ENCODE measurements at regions not wholly inside any gene's neighbourhood (a gene's known extent, or its start where the extent isn't known, plus 50 kb on each side); places are given as distances from the start of the nearest gene placed in this dataset.
"Not testable (repeated sequence)": the region's sequence is repeated elsewhere in the genome, so short reads cannot be mapped to it uniquely, and the experiment has no call there.

DNA sequence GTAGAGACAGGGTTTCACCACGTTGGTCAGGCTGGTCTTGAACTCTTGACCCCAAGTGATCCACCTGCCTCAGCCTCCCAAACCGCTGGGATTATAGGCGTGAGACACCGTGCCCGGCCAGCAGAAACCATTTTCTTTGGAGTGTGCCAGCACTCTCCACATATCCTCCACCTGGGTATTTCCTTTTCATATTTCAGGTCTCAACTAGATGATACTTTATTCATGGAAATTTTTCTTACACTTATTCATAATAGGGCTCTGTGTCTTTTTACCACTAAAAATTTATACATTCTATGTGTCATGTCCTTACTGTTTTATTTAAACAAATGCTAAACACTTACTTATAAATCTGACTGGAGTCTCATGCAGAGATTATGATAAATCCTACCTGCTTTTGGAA is 305.9 kb downstream of the PCDH20 start:
- Mint-ChIP-seq H3K4me3 (no peak overlapping the region), H3K27ac (no peak overlapping the region), H3K4me1 (ENCODE audit: low read depth) (no peaks in the 10 kb centered on the region), H3K9me3 (peaks cover 6 to 8% of the 10 kb centered on the region in 2 donors), H3K27me3 (ENCODE audit: low read depth) (no peaks in the 10 kb centered on the region), H3K36me3 (ENCODE audit: insufficient read depth in 2 of 2) (no peaks in the 10 kb centered on the region)
- ATAC-seq (replicated peaks in 1 of 2) (no peak), DNase-seq (no peak)

DNA sequence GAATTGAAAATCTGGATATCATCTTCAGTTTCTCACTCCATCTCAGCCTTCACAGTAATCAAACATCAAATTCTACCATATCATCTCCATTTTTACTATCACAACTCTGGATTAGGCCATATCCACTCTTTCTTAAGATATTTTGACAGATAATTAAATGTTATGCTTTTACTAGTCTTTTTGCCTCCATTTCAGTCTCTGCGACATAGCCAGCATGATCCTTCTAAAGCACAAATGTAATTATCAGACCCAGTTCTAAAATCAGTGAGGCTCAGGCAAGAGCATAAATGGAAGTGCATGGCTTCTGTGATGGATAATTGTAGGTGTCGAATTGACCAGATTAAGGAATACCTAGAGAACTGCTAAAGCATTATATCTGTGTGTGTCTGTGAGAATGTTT is 307.7 kb downstream of the PCDH20 start:
- H3K27ac Mint-ChIP-seq = no peak overlapping the region
- H3K36me3 Mint-ChIP-seq (ENCODE audit: insufficient read depth in 2 of 2) = no peaks in the 10 kb centered on the region
- ATAC-seq (replicated peaks in 1 of 2) = no peak
- H3K4me3 Mint-ChIP-seq = no peak overlapping the region
- peaks cover 8% of the 10 kb centered on the region in 2 donors for H3K9me3 Mint-ChIP-seq
- no peaks in the 10 kb centered on the region for H3K27me3 Mint-ChIP-seq (ENCODE audit: low read depth)
- no peak for DNase-seq
- H3K4me1 Mint-ChIP-seq (ENCODE audit: low read depth) = no peaks in the 10 kb centered on the region

DNA sequence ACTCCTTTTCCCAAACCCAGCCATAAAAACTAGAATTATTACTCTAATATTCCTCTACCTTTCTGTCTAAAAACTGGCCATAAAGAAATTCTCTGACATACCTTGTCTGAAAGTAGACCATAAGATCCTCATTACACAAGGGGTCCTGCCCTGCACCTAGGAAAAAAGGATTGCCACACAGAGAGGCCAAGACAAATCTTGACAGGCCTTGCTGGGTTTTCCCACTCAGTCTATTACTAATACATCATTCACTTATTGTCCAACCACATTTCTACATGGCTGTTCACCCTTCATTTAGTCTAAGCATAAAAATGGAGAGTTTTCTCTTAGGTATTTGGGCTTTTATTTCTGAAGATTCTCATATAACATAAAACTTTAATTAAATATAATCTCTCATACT is 319.8 kb downstream of the PCDH20 start:
- Mint-ChIP-seq H3K27ac (no peak overlapping the region), H3K9me3 (peaks cover 11 to 14% of the 10 kb centered on the region in 2 donors), H3K4me3 (no peak overlapping the region), H3K36me3 (ENCODE audit: insufficient read depth in 2 of 2) (no peaks in the 10 kb centered on the region), H3K4me1 (ENCODE audit: low read depth) (no peaks in the 10 kb centered on the region), H3K27me3 (ENCODE audit: low read depth) (no peaks in the 10 kb centered on the region)
- no peak for DNase-seq
- ATAC-seq (replicated peaks in 1 of 2) = no peak

DNA sequence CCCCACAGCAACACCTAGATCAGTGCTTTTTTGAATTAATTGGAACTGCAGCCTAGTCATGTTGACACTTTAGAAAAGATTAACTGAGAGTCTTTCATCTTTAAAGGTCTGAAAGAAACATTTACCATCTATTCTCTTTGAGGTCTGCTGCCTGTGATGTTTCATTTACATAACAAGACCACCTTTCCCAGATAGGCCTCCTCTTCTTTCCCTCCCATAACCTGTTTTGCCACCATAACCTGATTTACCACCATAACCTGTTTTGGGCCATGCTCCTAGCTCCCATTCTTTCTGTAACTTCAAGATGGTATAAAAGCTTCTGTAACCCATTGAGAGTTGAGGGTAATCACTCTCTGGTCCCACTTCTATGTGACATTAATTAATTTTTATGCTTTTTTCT is 320.8 kb downstream of the PCDH20 start:
- no peaks in the 10 kb centered on the region for H3K27me3 Mint-ChIP-seq (ENCODE audit: low read depth)
- H3K9me3 Mint-ChIP-seq = peaks cover 12 to 16% of the 10 kb centered on the region in 2 donors
- no peaks in the 10 kb centered on the region for H3K4me1 Mint-ChIP-seq (ENCODE audit: low read depth)
- ATAC-seq (replicated peaks in 1 of 2) (no peak), DNase-seq (no peak)
- peaks cover 0 to 1% of the 10 kb centered on the region in 2 donors for H3K36me3 Mint-ChIP-seq (ENCODE audit: insufficient read depth in 2 of 2)
- H3K4me3 Mint-ChIP-seq = no peak overlapping the region
- H3K27ac Mint-ChIP-seq = no peak overlapping the region

DNA sequence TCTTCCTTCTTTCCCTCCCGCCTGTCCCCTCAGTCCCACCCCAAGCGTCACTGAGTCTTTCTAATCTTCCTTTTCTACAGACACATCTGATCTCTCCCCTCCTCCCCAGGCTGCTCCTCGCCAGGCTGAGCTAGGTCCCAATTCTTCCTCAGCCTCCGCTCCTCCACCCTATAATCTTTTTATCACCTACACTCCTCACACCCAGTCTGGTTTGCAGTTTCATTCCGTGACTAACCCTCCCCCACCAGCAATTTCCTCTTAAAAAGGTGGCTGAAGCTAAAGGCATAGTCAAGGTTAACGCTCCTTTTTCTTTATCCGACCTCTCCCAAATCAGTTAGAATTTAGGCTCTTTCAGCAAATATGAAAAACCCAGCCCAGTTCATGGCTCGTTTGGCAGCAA is 325.8 kb downstream of the PCDH20 start:
- not testable (repeated sequence) for H3K27ac Mint-ChIP-seq; H3K27me3 Mint-ChIP-seq (ENCODE audit: low read depth); H3K4me3 Mint-ChIP-seq; ATAC-seq (replicated peaks in 1 of 2); DNase-seq; H3K36me3 Mint-ChIP-seq (ENCODE audit: insufficient read depth in 2 of 2); H3K4me1 Mint-ChIP-seq (ENCODE audit: low read depth)
- peaks cover 14 to 23% of the 10 kb centered on the region in 2 donors for H3K9me3 Mint-ChIP-seq

DNA sequence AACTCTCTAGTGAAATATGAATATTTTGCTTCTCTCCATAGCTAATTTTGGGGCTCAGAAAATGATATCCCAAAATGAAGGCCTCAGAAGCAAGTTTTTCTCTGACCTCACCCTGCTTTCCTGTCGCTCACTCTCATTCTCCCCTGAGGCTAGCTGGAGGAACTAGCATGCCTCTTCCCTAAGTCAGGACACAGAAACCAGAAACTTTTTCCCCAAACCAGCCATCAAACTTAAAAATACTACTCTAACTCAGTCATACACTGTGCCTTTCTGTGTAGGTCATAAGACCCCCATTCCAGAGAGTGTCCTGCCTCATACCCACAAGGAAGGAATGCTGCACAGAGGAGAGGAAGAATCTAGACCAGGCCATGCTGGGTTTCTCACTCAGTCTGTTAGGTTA is 329.6 kb downstream of the PCDH20 start:
- Mint-ChIP-seq H3K9me3 (peaks cover 6 to 17% of the 10 kb centered on the region in 2 donors), H3K4me3 (no peak overlapping the region), H3K36me3 (ENCODE audit: insufficient read depth in 2 of 2) (peaks cover 0 to 2% of the 10 kb centered on the region in 2 donors), H3K27ac (no peak overlapping the region), H3K27me3 (ENCODE audit: low read depth) (no peaks in the 10 kb centered on the region), H3K4me1 (ENCODE audit: low read depth) (no peaks in the 10 kb centered on the region)
- ATAC-seq (replicated peaks in 1 of 2) = no peak
- DNase-seq = no peak

DNA sequence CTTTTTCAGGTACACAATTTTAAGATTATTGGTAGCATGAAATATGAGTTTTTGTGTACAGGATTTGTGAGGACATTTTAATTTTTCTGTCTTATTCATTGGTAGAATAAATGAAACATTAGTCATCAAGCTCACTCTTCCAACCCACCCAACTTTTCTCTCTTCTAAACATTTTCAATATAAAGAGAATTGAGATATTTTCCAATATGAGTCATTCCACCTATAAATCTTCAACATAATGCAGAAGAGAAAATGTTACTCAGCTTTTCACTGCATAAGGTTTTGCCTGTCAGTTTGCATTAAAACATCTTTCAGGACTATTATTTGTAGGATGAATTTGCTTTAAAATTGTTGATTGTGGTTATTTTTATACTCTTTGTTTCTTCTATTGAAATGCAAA is 330.7 kb downstream of the PCDH20 start:
- ATAC-seq (replicated peaks in 1 of 2) = no peak
- no peak for DNase-seq

DNA sequence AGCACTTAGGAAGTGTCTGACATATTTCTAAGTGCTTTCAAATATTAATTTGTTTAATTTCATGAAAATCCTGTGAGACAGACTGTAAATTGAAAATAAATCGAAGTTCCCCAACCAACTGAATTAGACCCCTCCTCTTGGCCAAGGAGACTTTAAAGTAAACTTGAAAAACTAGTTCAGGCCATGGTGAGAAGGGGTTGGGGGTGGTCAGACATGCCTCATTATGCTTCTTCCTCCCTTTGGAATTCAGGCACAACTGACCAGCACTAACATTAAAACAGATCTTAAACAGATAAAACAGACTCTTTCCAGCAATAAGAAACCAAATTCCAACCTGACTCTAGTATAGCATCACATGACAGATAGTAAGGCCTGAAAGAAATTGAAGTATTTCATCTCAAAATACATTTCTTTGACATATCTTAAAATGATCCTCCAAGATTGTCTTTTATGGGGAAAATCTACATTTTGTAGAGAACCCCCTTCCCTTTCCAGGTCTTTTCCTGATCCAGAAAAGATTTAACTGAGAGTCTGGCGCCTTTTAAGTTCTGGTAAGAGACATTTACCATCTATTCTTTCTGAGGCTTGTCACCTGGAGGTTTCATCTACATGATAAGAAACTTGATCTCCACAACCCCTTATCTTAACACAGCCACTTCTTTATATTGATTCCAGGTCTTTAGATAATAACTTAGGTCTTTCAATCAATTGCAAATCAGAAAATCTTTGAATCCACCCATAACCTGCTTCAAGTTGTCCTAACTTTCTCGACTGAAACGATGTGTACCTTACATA is 336.5 kb downstream of the PCDH20 start:
- DNase-seq (no peak), ATAC-seq (replicated peaks in 1 of 2) (no peak)
- peaks cover 0 to 1% of the 10 kb centered on the region in 2 donors for H3K36me3 Mint-ChIP-seq (ENCODE audit: insufficient read depth in 2 of 2)
- no peak overlapping the region for H3K4me3 Mint-ChIP-seq
- peaks cover 14 to 18% of the 10 kb centered on the region in 2 donors for H3K9me3 Mint-ChIP-seq
- no peaks in the 10 kb centered on the region for H3K4me1 Mint-ChIP-seq (ENCODE audit: low read depth)
- no peaks in the 10 kb centered on the region for H3K27me3 Mint-ChIP-seq (ENCODE audit: low read depth)
- no peak overlapping the region for H3K27ac Mint-ChIP-seq

More for the DNA sequence above, 330.7 kb downstream of the PCDH20 start:
- no peaks in the 10 kb centered on the region for H3K4me1 Mint-ChIP-seq (ENCODE audit: low read depth)
- H3K9me3 Mint-ChIP-seq = peaks cover 11 to 21% of the 10 kb centered on the region in 2 donors
- H3K4me3 Mint-ChIP-seq = no peak overlapping the region
- H3K36me3 Mint-ChIP-seq (ENCODE audit: insufficient read depth in 2 of 2) = peaks cover 0 to 1% of the 10 kb centered on the region in 2 donors
- H3K27me3 Mint-ChIP-seq (ENCODE audit: low read depth) = no peaks in the 10 kb centered on the region
- H3K27ac Mint-ChIP-seq = no peak overlapping the region

DNA sequence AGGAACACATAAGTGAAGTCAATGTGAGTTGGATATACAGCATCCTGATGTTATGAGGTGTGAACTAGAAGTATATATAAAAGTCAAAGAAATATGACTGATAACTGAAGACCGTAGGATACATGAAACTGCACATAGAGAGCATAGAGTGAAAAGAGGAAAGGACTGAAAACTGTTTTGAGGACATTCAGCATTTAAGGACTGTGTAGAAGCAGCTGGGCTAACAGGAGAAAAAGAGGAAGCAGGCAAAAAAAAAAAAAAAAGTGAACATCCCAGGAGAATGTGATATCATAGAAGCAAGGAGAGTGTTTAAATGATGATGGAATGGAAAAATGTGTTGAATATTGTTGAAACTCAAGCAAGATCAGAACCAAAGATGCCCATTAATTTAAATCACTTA is 363.5 kb downstream of the PCDH20 start:
- Mint-ChIP-seq H3K27ac (no peak overlapping the region), H3K9me3 (peaks cover 2 to 4% of the 10 kb centered on the region in 2 donors), H3K27me3 (ENCODE audit: low read depth) (no peaks in the 10 kb centered on the region), H3K4me1 (ENCODE audit: low read depth) (no peaks in the 10 kb centered on the region), H3K36me3 (ENCODE audit: insufficient read depth in 2 of 2) (no peaks in the 10 kb centered on the region), H3K4me3 (no peak overlapping the region)
- DNase-seq (no peak), ATAC-seq (replicated peaks in 1 of 2) (no peak)

DNA sequence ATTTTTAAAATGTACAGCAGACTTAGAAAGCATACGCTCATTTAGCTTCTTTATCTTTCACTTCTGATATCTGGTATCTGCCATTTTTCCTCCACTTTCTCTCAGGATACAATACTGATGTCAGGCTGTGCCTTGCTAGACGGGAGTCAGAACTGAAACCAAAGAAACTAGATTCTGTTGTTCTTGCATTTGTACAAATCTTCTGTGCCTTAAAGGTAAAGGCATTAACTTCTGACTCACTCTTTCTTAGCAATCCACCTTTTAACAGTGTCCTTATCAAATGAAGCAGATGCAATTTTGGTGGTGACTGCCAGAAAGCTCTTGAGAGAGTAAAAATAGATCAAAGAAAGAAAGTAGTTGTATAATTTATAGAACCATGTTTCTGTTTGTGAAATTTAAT is 370.4 kb downstream of the PCDH20 start:
- Mint-ChIP-seq H3K27me3 (ENCODE audit: low read depth) (no peaks in the 10 kb centered on the region), H3K36me3 (ENCODE audit: insufficient read depth in 2 of 2) (no peaks in the 10 kb centered on the region), H3K27ac (no peak overlapping the region), H3K4me3 (no peak overlapping the region), H3K9me3 (no peaks in the 10 kb centered on the region), H3K4me1 (ENCODE audit: low read depth) (no peaks in the 10 kb centered on the region)
- no peak for DNase-seq
- ATAC-seq (replicated peaks in 1 of 2) = no peak

DNA sequence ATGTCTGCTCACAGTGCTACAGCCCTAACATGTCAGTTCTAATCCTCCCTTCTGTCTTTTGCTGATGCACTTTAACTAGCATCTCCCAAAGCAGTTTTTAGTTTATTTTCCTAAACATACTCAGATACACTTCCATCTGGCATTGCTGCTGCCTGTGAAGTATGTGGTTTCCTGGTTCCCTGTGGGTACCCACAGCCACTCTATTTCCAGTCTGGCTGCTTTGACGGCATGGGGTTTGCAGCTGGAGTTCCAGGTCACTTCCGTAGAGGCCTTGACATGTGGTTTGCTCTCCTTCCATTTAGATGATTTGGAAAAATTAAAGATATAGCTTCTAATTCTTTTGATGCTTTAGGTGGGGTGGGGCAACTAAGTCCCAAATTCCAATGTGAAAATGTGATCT is 375.5 kb downstream of the PCDH20 start:
- no peaks in the 10 kb centered on the region for H3K27me3 Mint-ChIP-seq (ENCODE audit: low read depth)
- no peak overlapping the region for H3K4me3 Mint-ChIP-seq
- no peak for DNase-seq
- H3K27ac Mint-ChIP-seq = no peak overlapping the region
- peaks cover 3 to 9% of the 10 kb centered on the region in 2 donors for H3K9me3 Mint-ChIP-seq
- no peaks in the 10 kb centered on the region for H3K36me3 Mint-ChIP-seq (ENCODE audit: insufficient read depth in 2 of 2)
- no peak for ATAC-seq (replicated peaks in 1 of 2)
- H3K4me1 Mint-ChIP-seq (ENCODE audit: low read depth) = no peaks in the 10 kb centered on the region

DNA sequence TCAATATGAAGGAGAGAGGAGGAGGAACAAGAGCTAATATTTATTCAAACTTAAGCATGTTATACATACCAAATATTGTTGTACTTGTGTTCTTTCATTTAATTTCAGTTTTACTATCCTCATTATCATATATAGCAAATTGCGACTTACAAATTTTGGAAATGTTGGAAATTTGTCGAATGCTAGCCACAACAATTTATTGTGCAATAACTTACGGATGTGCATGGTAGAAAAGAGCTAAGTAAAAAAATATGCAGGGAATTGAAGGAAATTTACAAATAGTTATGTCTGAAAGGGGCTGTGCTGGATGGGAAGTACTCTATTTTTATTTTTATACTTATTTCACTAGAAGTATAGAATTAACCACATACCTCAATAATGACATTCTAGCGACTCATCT is 376.3 kb downstream of the PCDH20 start:
- no peaks in the 10 kb centered on the region for H3K36me3 Mint-ChIP-seq (ENCODE audit: insufficient read depth in 2 of 2)
- no peaks in the 10 kb centered on the region for H3K27me3 Mint-ChIP-seq (ENCODE audit: low read depth)
- no peaks in the 10 kb centered on the region for H3K4me1 Mint-ChIP-seq (ENCODE audit: low read depth)
- DNase-seq (no peak), ATAC-seq (replicated peaks in 1 of 2) (no peak)
- no peak overlapping the region for H3K4me3 Mint-ChIP-seq
- peaks cover 4 to 9% of the 10 kb centered on the region in 2 donors for H3K9me3 Mint-ChIP-seq
- H3K27ac Mint-ChIP-seq = no peak overlapping the region

DNA sequence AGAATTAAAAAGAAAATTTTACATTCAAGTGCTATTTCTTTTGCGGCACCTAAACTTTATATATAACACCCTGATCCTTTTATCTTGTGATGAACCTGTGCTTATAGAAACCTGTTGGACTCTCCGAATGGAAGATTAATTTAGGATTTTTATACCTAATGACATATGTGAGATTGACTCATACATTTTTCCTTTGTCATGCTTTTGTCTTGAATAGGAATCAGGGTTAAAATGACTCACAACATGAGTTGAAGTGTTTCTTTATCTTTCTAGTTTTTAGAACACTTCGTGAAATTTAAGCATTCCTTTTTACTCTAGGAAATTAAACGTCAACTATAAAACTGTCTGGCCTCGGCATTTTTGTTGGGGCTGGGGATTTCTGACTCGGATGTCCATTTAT is 378.9 kb downstream of the PCDH20 start:
- DNase-seq = no peak
- no peak for ATAC-seq (replicated peaks in 1 of 2)
- Mint-ChIP-seq H3K36me3 (ENCODE audit: insufficient read depth in 2 of 2) (no peaks in the 10 kb centered on the region), H3K4me3 (no peak overlapping the region), H3K27me3 (ENCODE audit: low read depth) (no peaks in the 10 kb centered on the region), H3K9me3 (peaks cover 6 to 11% of the 10 kb centered on the region in 2 donors), H3K4me1 (ENCODE audit: low read depth) (no peaks in the 10 kb centered on the region), H3K27ac (no peak overlapping the region)

DNA sequence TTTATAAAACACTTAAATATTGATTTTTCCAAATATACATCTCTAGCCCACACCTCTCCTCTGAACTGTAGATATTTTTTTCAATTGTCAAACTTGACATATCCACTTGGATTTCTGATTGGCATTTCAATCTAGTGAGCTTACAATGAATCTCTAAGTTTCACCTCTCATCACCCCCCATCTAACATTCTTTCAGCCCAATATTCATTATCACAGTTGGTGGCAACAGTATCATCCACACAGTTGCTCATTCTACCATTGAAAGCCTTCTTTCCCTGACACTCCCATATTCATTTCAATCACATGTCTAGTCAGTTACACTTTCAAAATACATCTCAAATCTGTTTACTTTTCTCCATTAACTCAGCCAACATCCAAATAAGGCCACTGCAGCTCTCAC is 385.2 kb downstream of the PCDH20 start:
- Mint-ChIP-seq H3K27ac (no peak overlapping the region), H3K9me3 (peaks cover 6 to 10% of the 10 kb centered on the region in 2 donors), H3K4me3 (no peak overlapping the region), H3K4me1 (ENCODE audit: low read depth) (no peaks in the 10 kb centered on the region), H3K36me3 (ENCODE audit: insufficient read depth in 2 of 2) (no peaks in the 10 kb centered on the region), H3K27me3 (ENCODE audit: low read depth) (no peaks in the 10 kb centered on the region)
- ATAC-seq (replicated peaks in 1 of 2) (no peak), DNase-seq (no peak)
